CD4-positive, alpha-beta memory T cell (primary cell): ENCODE measurements at regions not wholly inside any gene's neighbourhood (a gene's known extent, or its start where the extent isn't known, plus 50 kb on each side); places are given as distances from the start of the nearest gene placed in this dataset.
A peak's percentile ranks its signal among the peaks of the same experiment; 100 is the strongest.

Experiments used
- CTCF ChIA-PET: fragments of 350-600 bp; sonication (Branson Sonifier 250); formaldehyde crosslinking; loops from one replicate; lab custom pipeline; 2021; ENCODE audit warnings: inconsistent platforms; ENCODE audit not compliant: partially characterized antibody; lab: Charles Lee
- POLR2A ChIA-PET: fragments of 350-600 bp; sonication (Branson Sonifier 250); formaldehyde crosslinking; loops from one replicate; lab custom pipeline; 2021; ENCODE audit not compliant: partially characterized antibody; lab: Charles Lee
- DNase-seq, 5 donors: peaks; one replicate each; pipeline versions ENCODE4 v3.0.0 to v3.0.0-alpha.2; 2020 to 2022; ENCODE audit warnings: mixed read lengths in 1 of 5
- H3K27ac ChIP-seq: one replicate; pipeline ENCODE4 v1.7.0; 2013; ENCODE audit warnings: low read depth, low read length
- H3K27me3 ChIP-seq: 2 replicates; pipeline ENCODE4 v1.7.0; 2013; ENCODE audit warnings: mild to moderate bottlenecking, low read length, moderate library complexity; ENCODE audit not compliant: insufficient read depth
- H3K36me3 ChIP-seq: 2 replicates; pipeline ENCODE4 v1.7.0; 2013; ENCODE audit warnings: mild to moderate bottlenecking, low read length, moderate library complexity; ENCODE audit not compliant: insufficient read depth
- H3K4me1 ChIP-seq: 2 replicates; pipeline ENCODE4 v1.7.0; 2013; ENCODE audit warnings: mild to moderate bottlenecking, low read length, moderate library complexity; ENCODE audit not compliant: insufficient read depth
- H3K4me3 ChIP-seq, 2 donors: one replicate each; pipeline ENCODE4 v1.7.0; 2013; ENCODE audit warnings: low read length in 2 of 2, mild to moderate bottlenecking in 1 of 2
- H3K9me3 ChIP-seq, 2 donors: one replicate each; pipeline ENCODE4 v1.7.0; 2013; ENCODE audit warnings: low read length in 2 of 2, control low read depth in 1 of 2; ENCODE audit not compliant: control insufficient read depth in 1 of 2
- H3K27ac Mint-ChIP-seq, 7 donors: one replicate each; pipeline ENCODE4 v1.8.0; 2020 to 2021; ENCODE audit warnings: mixed read lengths in 7 of 7, mild to moderate bottlenecking in 6 of 7, inconsistent platforms in 3 of 7, moderate library complexity in 3 of 7
- H3K27me3 Mint-ChIP-seq, 2 donors: one replicate each; pipeline ENCODE4 v1.8.0; 2020 to 2021; ENCODE audit warnings: mixed read lengths in 2 of 2
- H3K36me3 Mint-ChIP-seq, 2 donors: one replicate each; pipeline ENCODE4 v1.8.0; 2020 to 2021; ENCODE audit warnings: mixed read lengths in 2 of 2, inconsistent platforms in 1 of 2, mild to moderate bottlenecking in 1 of 2
- H3K4me1 Mint-ChIP-seq, 4 donors: one replicate each; pipeline ENCODE4 v1.8.0; 2020 to 2021; ENCODE audit warnings: mixed read lengths in 4 of 4, mild to moderate bottlenecking in 1 of 4
- H3K4me3 Mint-ChIP-seq, 8 donors: one replicate each; pipeline ENCODE4 v1.8.0; 2020 to 2021; ENCODE audit warnings: mixed read lengths in 8 of 8, mild to moderate bottlenecking in 7 of 8, moderate library complexity in 6 of 8, inconsistent platforms in 3 of 8
- H3K9me3 Mint-ChIP-seq, 8 donors: one replicate each; pipeline ENCODE4 v1.8.0; 2020 to 2021; ENCODE audit warnings: mixed read lengths in 8 of 8, mild to moderate bottlenecking in 5 of 8, inconsistent platforms in 3 of 8, moderate library complexity in 1 of 8
- intact Hi-C: fragments of 100-400 bp; cut with micrococcal nuclease; formaldehyde crosslinking; loops from one replicate; pipeline ENCODE4 v1.15.1; 2023

DNA sequence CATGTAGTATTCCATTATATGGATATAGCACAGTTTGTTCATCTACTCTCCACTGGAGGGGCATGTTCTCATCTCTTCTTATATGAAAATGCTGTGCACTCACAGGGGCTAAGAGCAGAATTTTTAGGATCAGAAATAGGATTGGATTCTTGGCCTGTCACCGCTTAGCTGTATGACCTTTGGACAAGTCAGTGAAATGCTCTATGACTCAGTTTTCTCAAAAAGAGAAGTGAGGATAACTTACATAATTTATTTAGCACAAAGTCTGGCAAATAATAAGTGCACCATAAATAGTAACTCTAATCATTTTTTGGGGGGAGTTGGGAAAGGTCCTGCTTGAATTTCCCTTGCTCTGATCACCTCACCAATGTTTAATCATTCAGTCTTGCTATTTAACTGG lies 103.7 kb upstream of the LRIG1 start:
- intact Hi-C loops = no loop called here
- DNase-seq = no peak
- Mint-ChIP-seq H3K27me3 (peaks cover 1 to 3% of the 10 kb centered on the region in 2 donors), H3K4me1 (peaks cover 17 to 29% (median 21%) of the 10 kb centered on the region in 4 donors), H3K36me3 (no peaks in the 10 kb centered on the region), H3K4me3 (no peak overlapping the region), H3K9me3 (peaks cover 0 to 8% (median 0%) of the 10 kb centered on the region in 8 donors), H3K27ac (no peak overlapping the region)
- H3K4me3 ChIP-seq = no peak overlapping the region
- POLR2A ChIA-PET = no interaction called here
- no peaks in the 10 kb centered on the region for H3K27me3 ChIP-seq
- CTCF ChIA-PET = interaction anchor here (1.9 kb wide), 1 partner anchor 196 kb away, joined by 5 read pairs; no protein-coding TSS in a partner anchor
- no peaks in the 10 kb centered on the region for H3K9me3 ChIP-seq
- no peak overlapping the region for H3K27ac ChIP-seq
- H3K36me3 ChIP-seq = no peaks in the 10 kb centered on the region
- H3K4me1 ChIP-seq = peaks cover 18% of the 10 kb centered on the region

DNA sequence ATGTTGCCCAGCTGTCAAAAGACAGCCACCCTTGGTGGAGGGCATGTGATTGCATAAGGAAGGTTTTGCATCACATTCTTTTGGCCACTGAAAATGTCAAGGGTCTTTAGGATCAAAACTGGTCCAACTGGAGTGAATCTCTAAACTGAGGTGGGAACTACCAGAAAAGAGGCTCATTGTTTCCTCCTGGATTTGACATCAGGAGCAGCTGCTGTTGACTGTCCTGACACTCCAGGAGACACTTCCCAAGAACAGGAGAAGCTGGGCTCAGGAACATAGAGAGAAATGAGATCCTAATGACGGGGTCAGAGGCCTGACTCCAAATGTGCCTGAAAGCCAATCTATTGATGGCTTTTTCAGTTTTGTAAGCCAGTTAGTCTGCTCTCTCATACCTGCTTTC lies 105.3 kb upstream of the LRIG1 start:
- Histone ChIP-seq H3K9me3 (no peaks in the 10 kb centered on the region), H3K27me3 (no peaks in the 10 kb centered on the region), H3K27ac (no peak overlapping the region), H3K36me3 (no peaks in the 10 kb centered on the region), H3K4me1 (peaks cover 18% of the 10 kb centered on the region), H3K4me3 (no peak overlapping the region)
- no peaks in the 10 kb centered on the region for H3K36me3 Mint-ChIP-seq
- peaks cover 0 to 1% of the 10 kb centered on the region in 2 donors for H3K27me3 Mint-ChIP-seq
- ChIA-PET CTCF (no interaction called here), POLR2A (no interaction called here)
- H3K9me3 Mint-ChIP-seq = peaks cover 0 to 9% (median 0%) of the 10 kb centered on the region in 8 donors
- no peak overlapping the region for H3K4me3 Mint-ChIP-seq
- intact Hi-C loops = no loop called here
- DNase-seq = no peak
- H3K27ac Mint-ChIP-seq = peak overlapping the region in 1 of 7 donors; percentile 32
- H3K4me1 Mint-ChIP-seq = peaks cover 17 to 29% (median 21%) of the 10 kb centered on the region in 4 donors

- Histone ChIP-seq H3K36me3 (no peaks in the 10 kb centered on the region), H3K4me3 (no peak overlapping the region), H3K4me1 (peaks cover 18% of the 10 kb centered on the region), H3K27ac (no peak overlapping the region), H3K27me3 (no peaks in the 10 kb centered on the region), H3K9me3 (no peaks in the 10 kb centered on the region)
- Mint-ChIP-seq H3K27me3 (peaks cover 0 to 1% of the 10 kb centered on the region in 2 donors), H3K27ac (no peak overlapping the region), H3K36me3 (no peaks in the 10 kb centered on the region), H3K4me1 (peaks cover 19 to 29% (median 21%) of the 10 kb centered on the region in 4 donors), H3K9me3 (peaks cover 0 to 9% (median 0%) of the 10 kb centered on the region in 8 donors), H3K4me3 (no peak overlapping the region)
- ChIA-PET CTCF (no interaction called here), POLR2A (no interaction called here)
- intact Hi-C loops = no loop called here
- DNase-seq = no peak
These were observed 106.0 kb upstream of the LRIG1 start for GRCh38 chr3:66606868-66607267.

DNA sequence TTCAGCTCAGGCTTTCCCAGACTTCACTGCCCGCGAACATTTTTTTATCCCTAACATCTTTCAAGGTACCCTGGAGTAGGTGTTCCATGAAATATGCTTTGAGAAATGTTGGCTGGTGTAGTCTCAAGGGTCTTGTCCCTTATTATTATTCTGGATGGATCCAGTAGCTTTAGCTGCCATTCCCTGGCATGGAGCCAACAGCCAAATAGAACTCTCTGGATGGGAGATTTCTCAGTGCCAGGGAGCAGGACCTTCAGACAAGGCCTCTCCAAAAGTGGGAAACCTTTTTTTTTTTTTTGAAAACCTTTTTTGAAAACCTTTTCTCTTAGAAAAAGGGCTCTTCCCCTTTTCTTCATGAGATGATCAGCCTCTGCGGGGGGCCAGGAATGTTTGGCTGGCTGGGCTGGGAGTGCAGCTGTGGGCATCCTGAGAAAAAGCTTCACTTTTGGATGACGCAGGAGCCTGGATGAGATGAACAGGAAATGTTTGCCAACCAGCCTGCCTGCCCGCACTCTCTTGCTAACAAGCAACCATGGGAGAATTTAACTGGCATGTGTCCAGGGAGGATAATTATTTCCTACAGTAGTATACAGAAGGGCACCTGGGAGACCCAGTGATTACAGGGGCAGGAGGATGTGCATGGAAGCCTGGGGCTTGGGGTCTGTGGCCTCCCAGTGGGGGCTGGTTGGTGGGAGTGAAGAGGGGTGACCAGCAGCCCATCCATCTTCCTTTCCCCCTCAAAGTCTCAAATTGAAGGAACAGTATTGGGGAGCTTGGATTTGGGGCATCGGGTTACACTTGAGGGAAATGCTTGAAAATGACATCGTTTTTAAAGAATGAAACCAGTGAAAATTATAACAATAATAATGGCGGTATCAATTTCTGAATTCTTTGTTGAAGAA lies 109.1 kb upstream of the LRIG1 start:
- no peaks in the 10 kb centered on the region for H3K36me3 Mint-ChIP-seq

DNA sequence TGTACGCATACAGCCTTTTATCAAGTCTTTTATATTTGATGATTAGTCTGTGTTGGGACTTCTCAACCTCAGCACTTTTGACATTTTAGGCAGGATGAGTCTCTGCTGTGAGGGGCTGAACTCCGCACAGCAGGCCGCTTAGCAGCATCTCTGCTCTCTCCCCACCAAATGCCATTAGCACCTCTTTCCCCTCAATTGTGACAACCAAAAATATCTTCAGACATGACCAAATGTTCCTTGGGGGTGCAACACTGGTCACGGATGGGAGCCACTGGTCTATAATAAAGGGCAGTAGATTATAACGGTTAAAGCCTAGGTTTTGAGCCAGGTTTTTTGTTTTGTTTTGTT lies 109.7 kb upstream of the LRIG1 start:
- intact Hi-C loops = no loop called here
- Histone ChIP-seq H3K4me3 (no peak overlapping the region), H3K27ac (no peak overlapping the region), H3K27me3 (no peaks in the 10 kb centered on the region), H3K9me3 (no peaks in the 10 kb centered on the region), H3K4me1 (peaks cover 9% of the 10 kb centered on the region), H3K36me3 (no peaks in the 10 kb centered on the region)
- Mint-ChIP-seq H3K4me1 (peaks cover 4 to 13% (median 9%) of the 10 kb centered on the region in 4 donors), H3K27me3 (no peaks in the 10 kb centered on the region), H3K36me3 (no peaks in the 10 kb centered on the region), H3K9me3 (peaks cover 0 to 9% (median 0%) of the 10 kb centered on the region in 8 donors), H3K4me3 (no peak overlapping the region), H3K27ac (no peak overlapping the region)
- no peak for DNase-seq
- CTCF ChIA-PET = no interaction called here
- POLR2A ChIA-PET = no interaction called here

More for the DNA sequence above, 109.1 kb upstream of the LRIG1 start:
- ChIA-PET CTCF (no interaction called here), POLR2A (no interaction called here)
- no peak overlapping the region for H3K27ac Mint-ChIP-seq
- no peak overlapping the region for H3K4me3 Mint-ChIP-seq
- Histone ChIP-seq H3K9me3 (no peaks in the 10 kb centered on the region), H3K4me1 (peaks cover 3% of the 10 kb centered on the region), H3K4me3 (no peak overlapping the region), H3K27ac (no peak overlapping the region), H3K27me3 (no peaks in the 10 kb centered on the region), H3K36me3 (no peaks in the 10 kb centered on the region)
- intact Hi-C loops = no loop called here
- H3K27me3 Mint-ChIP-seq = no peaks in the 10 kb centered on the region
- DNase-seq = no peak
- H3K4me1 Mint-ChIP-seq = peaks cover 2 to 8% (median 4%) of the 10 kb centered on the region in 4 donors
- peaks cover 0 to 9% (median 0%) of the 10 kb centered on the region in 8 donors for H3K9me3 Mint-ChIP-seq

DNA sequence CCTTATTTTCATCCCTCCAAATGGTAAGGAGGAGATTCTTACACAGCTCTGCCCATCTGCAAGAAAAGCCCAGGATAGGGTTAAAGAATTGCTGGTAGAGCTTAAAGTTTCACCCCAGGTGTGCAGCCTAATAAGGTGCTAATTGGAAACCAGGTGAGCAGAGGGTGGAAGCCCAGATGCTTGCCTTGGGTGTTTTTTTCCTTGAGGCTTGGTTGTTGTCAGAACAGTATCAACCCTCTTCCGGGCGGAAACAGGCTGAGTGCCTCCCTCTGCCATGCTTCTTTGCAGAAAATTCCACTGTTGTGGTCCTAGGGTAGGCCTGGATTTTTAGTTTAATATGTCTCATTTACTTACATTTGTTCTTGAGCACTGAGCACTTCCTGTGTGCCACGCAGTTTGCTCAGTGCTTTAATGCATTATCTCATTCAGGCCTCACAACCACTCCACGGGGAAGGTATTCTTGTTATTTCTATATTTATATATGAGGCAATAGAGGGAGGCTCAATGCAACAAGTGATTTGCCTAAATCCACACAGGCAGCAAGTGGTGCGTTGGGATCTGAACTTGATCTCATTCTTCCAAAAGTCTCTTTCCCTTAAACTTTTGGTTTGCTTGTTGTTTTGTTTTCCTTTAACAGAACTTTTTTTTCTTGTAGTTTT lies 115.0 kb upstream of the LRIG1 start:
- H3K4me3 Mint-ChIP-seq = peak overlapping the region in 2 of 8 donors; percentile 7 to 45
- H3K27me3 Mint-ChIP-seq = no peaks in the 10 kb centered on the region
- Histone ChIP-seq H3K36me3 (no peaks in the 10 kb centered on the region), H3K4me3 (no peak overlapping the region), H3K27ac (no peak overlapping the region), H3K4me1 (peaks cover 16% of the 10 kb centered on the region), H3K27me3 (no peaks in the 10 kb centered on the region), H3K9me3 (no peaks in the 10 kb centered on the region)
- CTCF ChIA-PET = interaction anchor here (0.8 kb wide), 1 partner anchor 208 kb away, joined by 3 read pairs; no protein-coding TSS in a partner anchor
- no peaks in the 10 kb centered on the region for H3K9me3 Mint-ChIP-seq
- H3K4me1 Mint-ChIP-seq = peaks cover 9 to 26% (median 14%) of the 10 kb centered on the region in 4 donors
- intact Hi-C loops = no loop called here
- POLR2A ChIA-PET = no interaction called here
- H3K36me3 Mint-ChIP-seq = no peaks in the 10 kb centered on the region
- peak overlapping the region in 1 of 7 donors; percentile 15 for H3K27ac Mint-ChIP-seq
- no peak for DNase-seq

GRCh38 chr3:66617351-66617750 lies 116.5 kb upstream of the LRIG1 start:
- Mint-ChIP-seq H3K27ac (peak overlapping the region in 2 of 7 donors; percentile 7 to 15), H3K4me1 (peaks cover 7 to 26% (median 14%) of the 10 kb centered on the region in 4 donors), H3K9me3 (no peaks in the 10 kb centered on the region), H3K4me3 (no peak overlapping the region), H3K27me3 (no peaks in the 10 kb centered on the region), H3K36me3 (no peaks in the 10 kb centered on the region)
- Histone ChIP-seq H3K36me3 (no peaks in the 10 kb centered on the region), H3K4me3 (no peak overlapping the region), H3K9me3 (no peaks in the 10 kb centered on the region), H3K4me1 (peaks cover 16% of the 10 kb centered on the region), H3K27ac (no peak overlapping the region), H3K27me3 (no peaks in the 10 kb centered on the region)
- CTCF ChIA-PET = interaction anchor here (1.1 kb wide), 1 partner anchor 203 kb away, joined by 3 read pairs; no protein-coding TSS in a partner anchor
- intact Hi-C loops = no loop called here
- DNase-seq = no peak
- POLR2A ChIA-PET = no interaction called here
